ENCODE measurements at regions not wholly inside any gene's neighbourhood (a gene's known extent, or its start where the extent isn't known, plus 50 kb on each side); places are given as distances from the start of the nearest gene placed in this dataset.

DNA sequence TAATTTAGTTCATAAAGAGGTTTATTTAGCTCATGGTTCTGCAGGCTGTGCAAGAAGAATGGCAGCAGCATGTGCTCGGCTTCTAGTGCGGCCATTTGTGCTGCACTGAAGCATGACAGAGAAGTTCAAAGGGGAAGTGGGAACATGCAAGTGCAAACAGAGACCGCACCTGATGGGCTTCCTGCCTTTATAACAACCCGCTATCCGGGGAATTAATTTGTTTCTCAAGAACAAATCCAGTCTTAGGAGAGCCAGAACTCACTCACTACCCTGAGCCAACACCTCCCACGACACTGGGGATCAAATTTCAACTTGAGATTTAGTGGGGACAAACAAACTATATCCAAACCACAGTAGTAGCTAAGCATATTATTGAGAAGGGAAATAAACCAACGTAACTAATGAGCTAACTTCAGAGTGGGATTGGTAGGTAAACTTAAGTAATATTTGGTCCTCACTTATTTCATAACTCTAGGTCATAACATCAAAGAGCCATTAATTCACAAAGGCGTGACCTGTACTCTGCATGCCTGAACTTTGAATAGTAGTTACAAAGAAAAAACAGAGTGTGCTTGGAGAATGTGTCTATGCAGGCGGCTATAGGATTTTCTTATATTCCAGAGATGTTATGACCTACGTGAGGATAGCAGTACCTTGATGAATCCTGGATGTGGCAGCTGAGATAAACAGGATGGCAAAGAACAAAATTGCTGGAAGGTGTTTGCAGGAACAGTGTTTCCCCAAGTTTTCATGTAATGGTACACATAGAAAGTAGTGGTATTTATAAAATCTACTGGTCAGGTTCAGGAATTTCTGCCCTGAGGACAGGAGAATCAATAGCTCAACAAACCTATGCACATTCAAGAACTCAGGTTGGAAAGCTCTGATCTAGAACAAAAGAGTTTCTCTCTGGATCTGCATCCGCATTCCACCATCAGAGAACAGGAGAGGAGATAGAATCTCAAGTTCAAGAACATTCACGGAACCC lies 845.9 kb upstream of the ID2 start:
- Histone ChIP-seq H3K79me2 (ENCODE audit: insufficient read depth, low read depth) (no peaks in the 10 kb centered on the region), H3K27ac (no peak overlapping the region), H2AFZ (ENCODE audit: low read depth) (no peak overlapping the region), H3K27me3 (ENCODE audit: insufficient read depth, low read depth) (no peaks in the 10 kb centered on the region), H3K4me1 (ENCODE audit: low read depth, poor library complexity, severe bottlenecking) (no peaks in the 10 kb centered on the region), H3K4me3 (IDR thresholded peaks at IDR 0.05; ENCODE audit: insufficient read depth, low read depth, low read length) (no peak overlapping the region), H3K4me2 (no peak overlapping the region), H4K20me1 (ENCODE audit: insufficient read depth) (no peaks in the 10 kb centered on the region), H3K9ac (no peak overlapping the region), H3K36me3 (ENCODE audit: insufficient read depth) (no peaks in the 10 kb centered on the region)
- TF ChIP-seq, protein P1, sequence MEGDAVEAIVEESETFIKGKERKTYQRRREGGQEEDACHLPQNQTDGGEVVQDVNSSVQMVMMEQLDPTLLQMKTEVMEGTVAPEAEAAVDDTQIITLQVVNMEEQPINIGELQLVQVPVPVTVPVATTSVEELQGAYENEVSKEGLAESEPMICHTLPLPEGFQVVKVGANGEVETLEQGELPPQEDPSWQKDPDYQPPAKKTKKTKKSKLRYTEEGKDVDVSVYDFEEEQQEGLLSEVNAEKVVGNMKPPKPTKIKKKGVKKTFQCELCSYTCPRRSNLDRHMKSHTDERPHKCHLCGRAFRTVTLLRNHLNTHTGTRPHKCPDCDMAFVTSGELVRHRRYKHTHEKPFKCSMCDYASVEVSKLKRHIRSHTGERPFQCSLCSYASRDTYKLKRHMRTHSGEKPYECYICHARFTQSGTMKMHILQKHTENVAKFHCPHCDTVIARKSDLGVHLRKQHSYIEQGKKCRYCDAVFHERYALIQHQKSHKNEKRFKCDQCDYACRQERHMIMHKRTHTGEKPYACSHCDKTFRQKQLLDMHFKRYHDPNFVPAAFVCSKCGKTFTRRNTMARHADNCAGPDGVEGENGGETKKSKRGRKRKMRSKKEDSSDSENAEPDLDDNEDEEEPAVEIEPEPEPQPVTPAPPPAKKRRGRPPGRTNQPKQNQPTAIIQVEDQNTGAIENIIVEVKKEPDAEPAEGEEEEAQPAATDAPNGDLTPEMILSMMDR (conservative IDR thresholded peaks at IDR 0.05; ENCODE audit: low read depth, low read length) = no peak

DNA sequence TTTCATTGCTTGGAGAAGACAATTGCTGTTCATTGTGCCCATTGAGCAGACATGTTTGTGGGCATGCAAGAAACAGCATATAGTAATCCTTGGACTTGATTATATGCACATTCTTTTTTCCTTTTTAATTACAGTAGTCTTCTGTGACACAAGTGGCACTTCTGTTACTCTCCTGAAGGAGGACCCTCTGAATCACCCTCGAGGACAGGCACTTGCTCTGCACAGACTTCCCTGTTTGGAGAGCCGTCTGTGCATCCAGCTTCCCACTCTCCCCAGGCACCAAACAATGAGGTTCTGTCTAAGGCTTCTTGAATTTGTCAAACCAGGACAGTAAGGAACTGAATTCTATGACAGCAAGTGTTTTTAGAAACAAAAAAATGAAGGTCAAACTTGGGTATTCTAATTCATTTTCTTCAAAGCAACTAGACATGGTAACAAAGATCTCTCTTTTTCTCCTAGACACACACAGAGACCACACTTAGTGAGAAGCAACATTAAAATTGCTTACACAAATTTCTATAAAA lies 844.6 kb upstream of the ID2 start:
- no peak overlapping the region for H2AFZ ChIP-seq (ENCODE audit: low read depth)
- no peak overlapping the region for H3K27ac ChIP-seq
- no peaks in the 10 kb centered on the region for H3K4me1 ChIP-seq (ENCODE audit: low read depth, poor library complexity, severe bottlenecking)
- H3K36me3 ChIP-seq (ENCODE audit: insufficient read depth) = no peaks in the 10 kb centered on the region
- H3K27me3 ChIP-seq (ENCODE audit: insufficient read depth, low read depth) = no peaks in the 10 kb centered on the region
- TF ChIP-seq, protein P1 (conservative IDR thresholded peaks at IDR 0.05; ENCODE audit: low read depth, low read length) = no peak
- H3K4me3 ChIP-seq (IDR thresholded peaks at IDR 0.05; ENCODE audit: insufficient read depth, low read depth, low read length) = no peak overlapping the region
- no peak overlapping the region for H3K4me2 ChIP-seq
- H4K20me1 ChIP-seq (ENCODE audit: insufficient read depth) = no peaks in the 10 kb centered on the region
- no peaks in the 10 kb centered on the region for H3K79me2 ChIP-seq (ENCODE audit: insufficient read depth, low read depth)
- H3K9ac ChIP-seq = no peak overlapping the region

GRCh38 chr2:7838669-7839068 lies 843.2 kb upstream of the ID2 start:
- Histone ChIP-seq H3K27me3 (ENCODE audit: insufficient read depth, low read depth) (no peaks in the 10 kb centered on the region), H3K4me2 (no peak overlapping the region), H3K27ac (no peak overlapping the region), H3K79me2 (ENCODE audit: insufficient read depth, low read depth) (no peaks in the 10 kb centered on the region), H2AFZ (ENCODE audit: low read depth) (no peak overlapping the region), H3K4me1 (ENCODE audit: low read depth, poor library complexity, severe bottlenecking) (no peaks in the 10 kb centered on the region), H3K4me3 (IDR thresholded peaks at IDR 0.05; ENCODE audit: insufficient read depth, low read depth, low read length) (no peak overlapping the region), H3K9ac (no peak overlapping the region), H3K36me3 (ENCODE audit: insufficient read depth) (no peaks in the 10 kb centered on the region), H4K20me1 (ENCODE audit: insufficient read depth) (no peaks in the 10 kb centered on the region)
- TF ChIP-seq, protein P1 (conservative IDR thresholded peaks at IDR 0.05; ENCODE audit: low read depth, low read length) = no peak

- H3K4me3 ChIP-seq (IDR thresholded peaks at IDR 0.05; ENCODE audit: insufficient read depth, low read depth, low read length) = no peak overlapping the region
- no peaks in the 10 kb centered on the region for H3K36me3 ChIP-seq (ENCODE audit: insufficient read depth)
- H2AFZ ChIP-seq (ENCODE audit: low read depth) = no peak overlapping the region
- H3K4me1 ChIP-seq (ENCODE audit: low read depth, poor library complexity, severe bottlenecking) = no peaks in the 10 kb centered on the region
- H3K9ac ChIP-seq = no peak overlapping the region
- H4K20me1 ChIP-seq (ENCODE audit: insufficient read depth) = no peaks in the 10 kb centered on the region
- H3K79me2 ChIP-seq (ENCODE audit: insufficient read depth, low read depth) = no peaks in the 10 kb centered on the region
- TF ChIP-seq, protein P1 (conservative IDR thresholded peaks at IDR 0.05; ENCODE audit: low read depth, low read length) = no peak
- H3K27ac ChIP-seq = no peak overlapping the region
- H3K4me2 ChIP-seq = no peak overlapping the region
- no peaks in the 10 kb centered on the region for H3K27me3 ChIP-seq (ENCODE audit: insufficient read depth, low read depth)
Measured at GRCh38 chr2:7840651-7841380, 841.0 kb upstream of the ID2 start.

All from KMS-11 (cell line).